Lung (tissue), 11 donors: ENCODE measurements at regions not wholly inside any gene's neighbourhood (a gene's known extent, or its start where the extent isn't known, plus 50 kb on each side); places are given as distances from the start of the nearest gene placed in this dataset.

Experiments
- ATAC-seq: fragments of 200-7000 bp; cut with Tn5 transposase; one replicate; pipeline ENCODE4 v1.9.1; 2020; ENCODE audit warnings: moderate number of reproducible peaks; ENCODE audit not compliant: insufficient read depth, low FRiP score
- DNase-seq, 3 donors: peaks; one replicate each; pipeline ENCODE4 v3.0.0-alpha.2; 2013 to 2017
- H3K27ac ChIP-seq, 2 donors: one replicate each; pipeline ENCODE4 v1.5.1; 2013; ENCODE audit warnings: mild to moderate bottlenecking in 2 of 2, moderate library complexity in 2 of 2, control low read depth in 1 of 2, inconsistent platforms in 1 of 2, low read depth in 1 of 2, low read length in 1 of 2
- H3K27me3 ChIP-seq, 3 donors: one replicate each; pipeline ENCODE4 v1.5.1; 2013; ENCODE audit warnings: low read length in 2 of 3; ENCODE audit not compliant: control insufficient read depth in 3 of 3, insufficient read depth in 3 of 3
- H3K36me3 ChIP-seq, 4 donors: one replicate each; pipeline ENCODE4 v1.5.1; 2013; ENCODE audit warnings: low read length in 4 of 4, mild to moderate bottlenecking in 1 of 4, moderate library complexity in 1 of 4; ENCODE audit not compliant: control insufficient read depth in 4 of 4, insufficient read depth in 4 of 4
- H3K4me1 ChIP-seq, 5 donors: one replicate each; pipeline ENCODE4 v1.5.1; 2013; ENCODE audit warnings: low read length in 5 of 5, mild to moderate bottlenecking in 2 of 5, moderate library complexity in 1 of 5; ENCODE audit not compliant: control insufficient read depth in 5 of 5, insufficient read depth in 5 of 5
- H3K4me3 ChIP-seq: one replicate; pipeline ENCODE4 v1.5.1; 2013; ENCODE audit warnings: mild to moderate bottlenecking, control low read depth, moderate library complexity
- H3K9ac ChIP-seq, 2 donors: one replicate each; pipeline ENCODE4 v1.5.1; 2013; ENCODE audit warnings: low read length in 2 of 2, control low read depth in 1 of 2; ENCODE audit not compliant: insufficient read depth in 1 of 2
- H3K9me3 ChIP-seq, 4 donors: one replicate each; pipeline ENCODE4 v1.5.1; 2013; ENCODE audit warnings: low read length in 3 of 4, mild to moderate bottlenecking in 1 of 4, moderate library complexity in 1 of 4; ENCODE audit not compliant: control insufficient read depth in 4 of 4, insufficient read depth in 3 of 4
- WGBS, 2 donors: extraction: QIAGEN DNeasy Blood & Tissue Kit; methylation state at CpG; one replicate each; pipeline ENCODE4 v1.1.7; 2013; 5-methylcytosine and 5-hydroxymethylcytosine counted together
- TF ChIP-seq, protein P1 (sequence below): IDR thresholded peaks from 2 replicates; pipeline ENCODE4 v1.5.1; 2012; ENCODE audit warnings: mild to moderate bottlenecking; ENCODE audit errors: control extremely low read depth, extremely low read depth
- donor health status: control.
- donor health status: control.
- donor health status: Bipolar disorder and iron deficiency.
- donor health status: healthy.
- donor health status: DM: yes; HTN: yes; CAD: no.

DNA sequence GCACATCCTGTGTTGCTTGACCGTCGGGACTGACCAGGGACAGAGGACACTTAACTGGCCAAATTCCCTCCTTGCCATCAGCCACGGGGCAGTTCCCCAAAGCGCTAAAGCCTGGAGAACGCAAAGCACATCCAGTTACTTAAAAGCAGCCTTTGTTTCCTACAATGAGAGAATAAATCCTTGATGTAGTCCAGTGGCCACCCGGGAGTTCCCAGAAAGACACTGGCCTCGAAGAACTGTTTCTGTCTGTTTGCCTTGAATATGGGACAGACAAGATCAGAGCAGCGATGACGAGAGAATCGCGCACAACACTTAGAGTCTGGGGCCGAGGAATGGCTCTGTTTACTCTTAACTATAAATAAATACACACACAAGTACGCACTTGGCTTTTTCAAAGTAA lies 102.2 kb downstream of the TNFAIP2 start:
- no peaks in the 10 kb centered on the region for H3K9me3 ChIP-seq
- TF ChIP-seq, protein P1, sequence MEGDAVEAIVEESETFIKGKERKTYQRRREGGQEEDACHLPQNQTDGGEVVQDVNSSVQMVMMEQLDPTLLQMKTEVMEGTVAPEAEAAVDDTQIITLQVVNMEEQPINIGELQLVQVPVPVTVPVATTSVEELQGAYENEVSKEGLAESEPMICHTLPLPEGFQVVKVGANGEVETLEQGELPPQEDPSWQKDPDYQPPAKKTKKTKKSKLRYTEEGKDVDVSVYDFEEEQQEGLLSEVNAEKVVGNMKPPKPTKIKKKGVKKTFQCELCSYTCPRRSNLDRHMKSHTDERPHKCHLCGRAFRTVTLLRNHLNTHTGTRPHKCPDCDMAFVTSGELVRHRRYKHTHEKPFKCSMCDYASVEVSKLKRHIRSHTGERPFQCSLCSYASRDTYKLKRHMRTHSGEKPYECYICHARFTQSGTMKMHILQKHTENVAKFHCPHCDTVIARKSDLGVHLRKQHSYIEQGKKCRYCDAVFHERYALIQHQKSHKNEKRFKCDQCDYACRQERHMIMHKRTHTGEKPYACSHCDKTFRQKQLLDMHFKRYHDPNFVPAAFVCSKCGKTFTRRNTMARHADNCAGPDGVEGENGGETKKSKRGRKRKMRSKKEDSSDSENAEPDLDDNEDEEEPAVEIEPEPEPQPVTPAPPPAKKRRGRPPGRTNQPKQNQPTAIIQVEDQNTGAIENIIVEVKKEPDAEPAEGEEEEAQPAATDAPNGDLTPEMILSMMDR = no peak
- 51 to 59% methylated on average over 13 of the region's 13 CpGs for WGBS, 2 donors
- ATAC-seq = no peak
- no peak overlapping the region for H3K27ac ChIP-seq
- peaks cover 0 to 11% (median 0%) of the 10 kb centered on the region in 5 donors for H3K4me1 ChIP-seq
- H3K4me3 ChIP-seq = no peak overlapping the region
- peaks cover 0 to 14% (median 2%) of the 10 kb centered on the region in 3 donors for H3K27me3 ChIP-seq
- H3K9ac ChIP-seq = no peak overlapping the region
- no peaks in the 10 kb centered on the region for H3K36me3 ChIP-seq
- DNase-seq = peak; percentile 54 to 77 (median 66)

- H3K36me3 ChIP-seq = no peaks in the 10 kb centered on the region
- H3K4me1 ChIP-seq = peaks cover 0 to 8% (median 0%) of the 10 kb centered on the region in 5 donors
- H3K9ac ChIP-seq = no peak overlapping the region
- TF ChIP-seq, protein P1 = no peak
- peaks cover 0 to 3% (median 0%) of the 10 kb centered on the region in 3 donors for H3K27me3 ChIP-seq
- no peak for DNase-seq
- no peaks in the 10 kb centered on the region for H3K9me3 ChIP-seq
- H3K27ac ChIP-seq = no peak overlapping the region
- WGBS, 2 donors = 86 to 89% methylated on average over 21 of the region's 21 CpGs
- ATAC-seq = no peak
- H3K4me3 ChIP-seq = no peak overlapping the region
Observed at GRCh38 chr14:103227094-103227768, 104.0 kb downstream of the TNFAIP2 start.

- H3K4me1 ChIP-seq = peaks cover 0 to 8% (median 0%) of the 10 kb centered on the region in 5 donors
- 92 to 96% methylated on average over 8 of the region's 8 CpGs for WGBS, 2 donors
- no peaks in the 10 kb centered on the region for H3K9me3 ChIP-seq
- H3K36me3 ChIP-seq = no peaks in the 10 kb centered on the region
- H3K9ac ChIP-seq = no peak overlapping the region
- H3K4me3 ChIP-seq = no peak overlapping the region
- DNase-seq (no peak), ATAC-seq (no peak)
- TF ChIP-seq, protein P1 = no peak
- H3K27ac ChIP-seq = no peak overlapping the region
- no peaks in the 10 kb centered on the region for H3K27me3 ChIP-seq
Observed at GRCh38 chr14:103228076-103228806, 105.0 kb downstream of the TNFAIP2 start.
